Renal cortex interstitium (tissue), 11 donors: ENCODE measurements at regions not wholly inside any gene's neighbourhood (a gene's known extent, or its start where the extent isn't known, plus 50 kb on each side); places are given as distances from the start of the nearest gene placed in this dataset.

Experiments used
- DNase-seq, 11 donors: peaks; one replicate each; pipeline ENCODE4 v3.0.0-alpha.2; 2013; ENCODE audit warnings: low read depth in 9 of 11, low spot score in 4 of 11; ENCODE audit errors: extremely low read depth in 1 of 11

DNA sequence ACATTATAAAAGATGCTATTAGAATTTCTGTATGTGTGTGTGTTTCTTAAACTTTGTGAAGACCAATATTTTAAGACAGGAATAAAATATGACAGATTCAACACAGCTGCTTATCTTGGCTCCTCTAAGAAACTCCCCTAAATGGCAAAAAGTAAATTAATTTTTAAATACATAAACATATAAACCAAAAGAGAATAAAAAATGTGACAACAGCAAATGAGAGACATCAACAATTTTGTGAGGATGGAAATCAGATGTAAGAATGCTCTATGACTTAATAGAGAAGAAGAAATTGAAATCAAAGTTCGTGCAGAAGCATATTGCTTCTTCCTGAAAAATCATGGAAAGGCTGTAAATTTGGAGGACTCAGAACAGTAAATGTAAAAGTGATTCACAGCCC, 1083.8 kb downstream of the FLRT2 start:
- DNase-seq, result peak; percentile 37 to 80 (median 59)

DNA sequence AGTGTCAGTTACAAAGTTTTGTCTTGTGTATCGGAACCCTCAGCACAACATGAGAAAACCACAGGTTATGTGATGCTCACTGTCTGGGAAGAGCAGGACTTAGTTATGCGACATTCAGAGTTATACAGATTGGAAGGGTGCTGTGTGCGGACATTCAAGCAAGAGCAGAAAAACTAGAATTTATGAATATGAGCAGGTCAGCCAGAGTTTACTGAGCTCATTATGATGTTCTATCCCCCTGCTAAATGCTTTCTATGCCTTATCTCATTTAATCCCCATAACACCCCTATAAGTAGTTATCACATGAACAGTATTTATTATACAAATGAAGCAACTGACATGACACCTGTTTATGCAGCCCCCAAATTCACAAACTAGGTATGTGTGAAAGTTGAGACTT, 1083.2 kb downstream of the FLRT2 start:
- peak in 10 of 11 donors; percentile 9 to 61 (median 42) for DNase-seq

DNA sequence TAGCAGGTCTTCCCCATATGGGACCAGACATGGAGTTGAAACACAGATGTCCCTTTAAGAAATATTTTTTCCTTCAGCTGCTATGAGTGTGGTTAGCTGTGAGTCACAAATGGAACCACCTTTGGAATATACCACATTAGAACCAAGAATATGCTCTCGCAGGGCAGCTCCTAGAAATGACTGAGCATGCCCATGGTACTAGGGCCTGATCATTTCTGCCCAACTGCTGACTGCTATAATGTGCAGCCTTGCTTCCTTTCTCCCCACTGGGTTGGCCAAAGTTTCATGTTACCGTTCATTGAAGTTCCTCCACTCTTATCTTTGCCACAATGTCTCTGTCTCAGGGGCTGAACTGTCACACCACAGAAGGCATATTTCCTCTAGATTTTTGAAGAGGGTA, 1074.6 kb downstream of the FLRT2 start:
- DNase-seq, result no peak

DNA sequence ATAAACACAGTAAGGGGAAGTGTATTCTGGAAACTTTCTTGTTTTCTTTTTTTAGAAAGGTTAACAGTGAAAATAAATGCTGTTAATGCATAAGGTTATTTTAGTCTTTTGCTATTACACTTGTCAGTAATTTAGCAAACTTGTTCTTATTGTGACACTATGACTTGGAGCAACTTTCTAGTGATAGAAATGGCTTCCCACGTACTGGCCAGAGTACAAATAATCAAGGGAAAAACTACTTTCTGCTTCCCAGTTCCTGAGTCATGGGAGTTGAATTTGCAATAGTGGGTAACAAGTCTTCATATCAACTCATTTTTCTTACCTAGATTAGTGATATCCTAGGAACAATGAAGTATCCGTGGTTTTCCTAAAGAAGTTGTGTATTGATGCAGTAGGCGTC, 1072.3 kb downstream of the FLRT2 start:
- no peak for DNase-seq

DNA sequence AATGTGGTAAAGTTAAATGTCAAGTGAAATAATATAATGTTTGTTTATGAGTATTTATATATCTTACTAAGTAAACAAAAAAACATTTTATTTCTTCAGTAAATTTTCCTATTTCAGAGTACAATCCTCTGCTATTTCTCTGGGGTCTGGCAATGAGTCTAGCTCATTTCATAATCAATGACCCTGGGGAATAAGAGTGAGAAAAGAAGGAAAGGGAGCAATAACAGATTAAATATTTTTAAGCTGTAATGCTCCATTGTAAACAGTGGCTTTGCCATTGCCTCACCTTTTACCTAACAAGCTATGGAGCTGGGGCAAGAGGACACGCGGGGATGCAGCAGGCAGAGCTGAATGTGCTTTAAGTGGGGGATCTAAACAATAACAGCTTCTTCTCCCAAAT, 1071.9 kb downstream of the FLRT2 start:
- DNase-seq, result no peak

DNA sequence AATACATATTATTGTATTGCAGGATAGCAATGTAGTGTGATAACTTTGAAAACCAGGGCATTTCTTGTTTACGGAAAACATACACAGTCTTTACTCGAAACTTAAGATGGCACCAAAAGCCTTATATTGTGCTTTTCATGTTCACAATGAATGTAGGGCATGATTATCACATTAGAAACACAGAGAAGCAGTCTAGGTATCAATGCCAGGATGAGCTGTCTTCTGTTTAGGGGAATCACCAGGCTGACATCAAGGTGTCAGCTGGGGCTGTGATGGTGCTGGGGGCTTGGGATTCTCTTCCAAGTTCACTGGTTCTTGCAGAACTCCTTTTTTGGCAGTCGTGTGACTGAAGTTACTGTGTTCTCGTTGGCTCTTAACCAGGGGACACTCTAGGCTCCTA, 1067.3 kb downstream of the FLRT2 start:
- no peak for DNase-seq

DNA sequence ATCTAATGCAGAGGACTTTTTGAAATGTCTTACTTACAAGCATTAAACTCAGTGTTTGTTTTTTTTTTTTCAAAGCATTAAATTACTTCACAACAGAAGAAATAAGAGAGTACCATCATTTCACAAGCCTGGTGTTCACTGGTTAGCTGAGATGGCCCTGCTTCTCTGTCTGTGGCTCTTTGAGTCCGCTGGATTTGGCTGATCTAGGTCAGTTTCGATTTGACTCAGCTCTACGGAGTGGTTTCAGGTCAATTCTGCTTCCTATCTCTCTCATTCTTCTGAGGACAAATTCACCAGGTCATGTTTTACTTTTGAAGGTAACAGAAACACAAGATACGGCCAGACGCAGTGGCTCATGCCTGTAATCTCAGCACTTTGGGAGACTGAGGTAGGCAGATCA, 1066.1 kb downstream of the FLRT2 start:
- no peak for DNase-seq

DNA sequence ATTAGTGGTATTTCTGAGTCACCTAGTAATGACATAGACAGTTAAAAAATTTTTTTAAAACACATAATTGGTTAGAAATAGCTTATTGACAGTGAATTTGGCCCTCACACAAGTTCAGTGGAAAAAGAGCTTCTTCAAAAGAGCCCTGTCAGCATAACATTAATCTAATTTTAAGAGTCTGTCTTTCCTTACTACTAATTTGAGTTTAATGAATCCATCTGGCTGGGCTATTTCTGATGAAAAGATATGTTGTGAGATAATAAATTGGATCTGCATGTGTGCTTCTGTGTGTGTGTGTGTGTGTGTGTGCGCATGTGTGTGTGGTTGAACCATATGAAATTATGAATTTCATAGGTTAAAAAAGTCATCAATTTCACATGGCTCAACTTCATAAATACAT, 1045.2 kb downstream of the FLRT2 start:
- DNase-seq, result peak in 4 of 11 donors; percentile 2 to 29 (median 22)

DNA sequence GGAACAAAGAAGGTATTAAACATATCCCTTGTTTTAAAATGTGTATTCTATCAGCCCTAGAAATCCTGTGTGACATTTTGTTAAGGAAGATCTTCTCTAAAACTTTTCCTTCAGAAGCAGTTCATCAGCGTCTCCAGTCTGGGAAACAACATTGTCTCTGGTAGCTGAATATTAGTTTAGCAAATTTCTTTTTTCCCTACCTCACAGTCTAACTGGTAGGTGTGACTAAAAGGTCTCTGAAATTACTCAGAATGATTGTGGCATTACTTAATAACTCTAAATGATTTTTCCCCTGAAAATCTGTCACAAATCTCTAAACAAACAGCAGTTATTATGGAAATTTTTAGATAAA, 1044.8 kb downstream of the FLRT2 start:
- no peak for DNase-seq

DNA sequence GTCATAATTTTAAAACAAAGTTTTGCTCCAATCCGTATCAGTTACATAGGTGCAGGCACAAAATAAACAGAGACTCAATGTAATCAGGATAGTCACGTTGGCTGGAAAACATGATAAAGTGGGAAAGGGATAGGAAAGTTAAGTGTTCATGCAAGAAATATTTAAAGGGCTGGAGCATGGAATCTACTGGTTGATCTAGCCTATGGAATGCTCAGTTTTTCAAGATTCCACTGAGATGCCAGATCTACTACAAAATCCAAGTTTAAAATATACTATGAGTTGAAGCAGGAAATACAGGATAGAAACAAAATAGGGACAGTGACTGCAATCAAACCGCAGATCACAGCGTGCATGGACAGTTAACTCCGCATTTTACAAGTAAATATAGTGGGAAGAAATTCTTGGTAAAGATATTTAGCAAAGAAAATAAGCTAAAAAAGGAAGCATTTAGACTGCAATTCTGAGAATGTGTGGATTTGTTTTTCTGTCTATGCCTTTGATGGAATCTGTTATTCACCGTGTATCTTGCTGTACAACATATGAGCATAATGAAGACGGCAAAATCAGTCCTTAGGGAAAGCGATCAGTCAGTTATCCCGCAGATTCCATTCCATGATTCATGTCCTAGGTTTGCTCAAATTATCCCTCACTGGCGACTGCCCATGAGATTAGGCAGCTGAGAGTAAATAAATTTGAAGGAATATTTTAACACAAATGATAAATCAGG, 1044.3 kb downstream of the FLRT2 start:
- no peak for DNase-seq

DNA sequence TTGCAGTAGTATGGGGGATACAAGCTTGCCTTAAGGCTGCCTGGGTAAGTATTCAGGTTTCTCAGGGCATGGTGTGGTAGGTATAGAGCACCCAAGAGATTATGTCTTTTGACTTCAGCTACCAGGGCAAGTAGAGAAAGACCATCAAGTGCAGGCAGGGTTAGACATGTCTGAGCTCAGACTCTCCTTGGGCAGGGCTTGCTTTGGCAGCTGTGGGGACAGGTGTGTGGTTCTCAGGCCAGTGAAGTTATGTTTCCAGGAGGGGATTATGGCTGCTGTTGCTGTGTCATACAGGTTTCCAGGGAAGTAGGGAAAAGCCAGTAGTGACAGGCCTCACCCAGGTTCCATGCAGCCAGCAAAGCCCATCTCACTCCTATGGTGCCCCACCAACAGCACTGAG, 1040.4 kb downstream of the FLRT2 start:
- DNase-seq, result no peak

DNA sequence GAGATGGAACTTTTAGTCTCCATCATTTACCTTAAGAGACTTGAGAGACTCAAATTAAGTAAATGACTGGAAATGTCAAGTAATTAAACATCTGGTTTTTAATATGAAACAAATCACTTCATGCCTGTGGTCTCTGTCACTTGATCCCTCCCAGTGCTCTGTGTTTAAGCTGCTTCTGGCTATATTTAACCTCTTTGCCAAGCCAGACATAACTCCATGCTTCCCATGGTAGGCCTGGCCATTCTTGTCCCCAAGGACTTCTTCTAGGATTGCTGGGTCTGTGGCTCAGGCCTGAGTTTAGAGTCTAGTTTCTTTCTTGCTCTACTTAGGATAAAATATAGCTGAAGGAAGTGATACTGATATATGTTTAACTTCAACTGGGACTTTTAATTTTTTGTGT, 1013.6 kb downstream of the FLRT2 start:
- no peak for DNase-seq

DNA sequence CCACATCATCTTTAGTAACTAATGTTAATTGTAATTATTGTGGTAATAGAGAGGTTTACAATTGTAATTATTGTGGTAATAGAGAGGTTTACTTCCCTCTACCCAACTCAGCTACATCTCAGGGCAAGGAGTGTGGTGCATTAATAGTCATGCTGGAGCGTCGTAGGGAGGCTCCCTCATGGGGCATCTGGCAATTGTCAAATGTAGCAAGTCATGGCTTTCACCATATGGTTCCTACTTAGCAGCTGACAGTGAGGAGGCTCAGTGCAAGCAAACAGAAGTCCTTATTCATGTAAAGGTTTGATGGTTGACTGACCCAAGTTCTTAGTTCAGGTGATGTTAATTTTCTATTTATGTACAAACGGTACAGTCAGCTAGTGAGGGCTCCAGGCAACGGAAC, 1012.0 kb downstream of the FLRT2 start:
- DNase-seq, result no peak

DNA sequence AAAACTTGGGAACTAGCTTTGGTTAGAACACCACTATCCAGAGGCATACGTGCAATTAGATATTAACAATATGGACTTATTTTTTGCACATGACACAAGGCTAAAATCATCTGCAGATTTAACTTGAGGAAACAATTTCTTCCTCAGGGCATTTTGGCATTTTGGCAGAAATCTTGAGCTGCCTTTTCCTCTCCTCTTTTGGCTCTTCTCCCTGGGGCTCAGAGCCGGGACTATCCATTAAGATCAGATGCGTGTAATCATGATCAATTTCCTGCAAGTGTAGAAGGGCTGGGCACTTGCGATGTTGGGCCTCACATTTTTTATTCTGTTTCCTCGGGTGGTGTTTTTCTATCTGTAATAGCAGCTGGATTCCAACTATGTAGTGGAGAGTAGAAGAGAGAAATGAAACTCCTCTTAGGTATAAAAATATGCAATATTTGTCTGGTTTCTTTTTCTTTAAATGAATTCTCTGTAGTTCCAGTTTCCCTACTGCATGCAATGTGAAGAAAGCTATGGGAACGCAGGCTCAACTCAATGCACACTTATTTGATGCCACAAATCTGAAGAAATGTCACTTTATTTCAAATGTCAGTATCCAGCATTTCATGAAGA, 1010.8 kb downstream of the FLRT2 start:
- no peak for DNase-seq

DNA sequence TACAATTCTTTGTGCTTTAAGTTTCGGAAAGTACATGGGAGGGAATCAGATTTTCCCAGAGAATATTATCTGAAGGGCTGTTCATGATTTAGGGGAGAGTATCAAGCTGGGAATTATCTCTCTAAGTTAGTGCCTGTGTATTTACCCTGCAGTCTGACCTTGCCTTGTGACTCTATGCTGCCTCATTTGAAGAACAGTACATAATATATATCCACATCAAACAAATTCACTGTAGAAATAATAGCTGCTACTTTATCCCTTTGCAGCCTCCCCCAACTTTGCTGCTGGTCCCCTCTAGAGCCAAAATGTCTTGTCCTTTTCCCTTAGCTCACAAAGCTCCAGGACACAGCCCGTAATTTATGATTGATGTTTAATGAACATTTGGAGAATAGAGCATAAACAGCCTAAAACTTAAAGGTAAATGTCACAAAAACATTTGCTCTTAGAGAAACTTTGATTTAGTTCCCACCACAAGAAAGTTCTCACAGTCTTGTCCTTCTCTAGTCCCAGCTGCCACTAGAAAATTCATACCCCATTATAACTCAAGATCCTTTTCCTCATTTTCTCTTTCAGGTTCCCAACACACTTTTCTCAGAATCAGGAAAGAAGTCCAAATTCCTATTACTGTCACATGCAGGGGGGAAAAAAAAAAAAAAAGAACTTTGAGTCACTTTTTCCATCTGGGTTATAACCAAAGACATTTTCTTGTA, 1009.6 kb downstream of the FLRT2 start:
- peak in 8 of 11 donors; percentile 44 to 83 (median 68) for DNase-seq

DNA sequence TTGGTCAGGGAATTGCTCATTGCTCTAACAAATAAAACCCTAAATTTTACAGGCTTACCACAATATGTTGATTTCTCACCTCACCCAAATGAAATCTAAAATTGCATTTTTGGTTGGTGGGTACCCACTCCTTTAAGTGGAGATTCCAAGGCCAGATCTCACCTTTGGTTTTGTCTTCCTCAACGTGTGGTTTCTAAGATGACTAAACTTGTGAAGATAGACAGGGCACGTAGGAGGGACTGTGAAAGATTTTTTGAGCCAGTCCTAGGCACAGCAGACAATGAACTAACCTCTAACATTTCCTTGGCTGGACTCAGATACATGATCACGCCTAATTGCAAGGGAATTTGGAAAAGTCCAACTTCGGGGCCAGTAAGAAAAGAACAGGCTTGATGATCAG, 1003.9 kb downstream of the FLRT2 start:
- DNase-seq, result no peak

DNA sequence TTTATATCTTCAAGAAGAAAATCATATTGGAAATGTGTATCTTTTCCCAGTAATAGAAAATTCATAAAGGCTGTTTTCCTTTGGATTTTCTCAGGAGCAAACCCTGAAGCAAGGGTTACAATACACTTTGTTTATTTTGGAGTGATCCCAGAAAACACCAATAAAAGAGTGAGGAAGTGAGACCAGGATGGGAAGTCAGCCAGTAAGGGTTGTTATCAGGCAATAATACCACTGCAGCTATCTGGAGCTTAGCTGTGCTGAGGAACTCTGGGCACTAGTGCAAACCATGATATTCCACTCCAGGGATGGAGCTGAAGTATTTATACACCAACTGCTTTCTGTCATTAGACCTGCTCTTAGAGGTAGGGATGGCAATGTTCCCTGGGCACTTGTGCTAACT, 1002.3 kb downstream of the FLRT2 start:
- DNase-seq, result no peak

DNA sequence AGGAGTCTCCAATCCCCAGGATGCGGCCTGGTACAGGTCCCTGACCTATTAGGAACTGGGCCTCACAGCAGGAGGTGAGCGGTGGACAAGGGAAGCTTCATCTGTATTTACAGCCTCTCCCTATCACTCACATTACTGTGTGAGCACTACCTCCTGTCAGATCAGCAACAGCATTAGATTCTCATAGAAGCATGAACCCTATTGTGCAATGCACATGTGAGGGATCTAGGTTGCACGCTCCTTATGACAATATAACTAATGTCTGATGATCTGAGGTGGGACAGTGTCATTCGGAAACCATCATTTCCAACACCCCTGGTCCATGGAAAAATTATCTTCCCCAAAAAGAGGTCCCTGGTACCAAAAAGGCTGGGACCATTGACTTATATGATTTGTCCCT, 1000.5 kb downstream of the FLRT2 start:
- no peak for DNase-seq

DNA sequence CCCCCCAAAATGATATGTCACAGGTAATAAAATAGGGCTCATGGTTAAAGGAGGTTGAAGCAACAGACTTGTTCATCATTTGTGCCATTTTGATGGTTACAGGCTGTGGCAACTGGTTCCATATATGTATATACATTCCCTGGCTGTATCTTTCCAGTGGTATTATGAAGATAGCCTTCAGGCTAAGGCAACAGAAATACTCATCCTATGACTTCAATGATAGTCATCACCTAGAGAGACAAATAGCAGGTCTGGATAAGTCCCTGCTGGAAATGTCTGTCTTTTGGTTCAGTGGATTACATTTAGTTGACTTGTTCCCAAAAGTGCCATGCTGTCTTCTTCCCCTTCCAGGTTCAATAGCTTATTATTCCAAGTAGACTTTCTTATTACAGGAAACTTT, 997.4 kb downstream of the FLRT2 start:
- no peak for DNase-seq

DNA sequence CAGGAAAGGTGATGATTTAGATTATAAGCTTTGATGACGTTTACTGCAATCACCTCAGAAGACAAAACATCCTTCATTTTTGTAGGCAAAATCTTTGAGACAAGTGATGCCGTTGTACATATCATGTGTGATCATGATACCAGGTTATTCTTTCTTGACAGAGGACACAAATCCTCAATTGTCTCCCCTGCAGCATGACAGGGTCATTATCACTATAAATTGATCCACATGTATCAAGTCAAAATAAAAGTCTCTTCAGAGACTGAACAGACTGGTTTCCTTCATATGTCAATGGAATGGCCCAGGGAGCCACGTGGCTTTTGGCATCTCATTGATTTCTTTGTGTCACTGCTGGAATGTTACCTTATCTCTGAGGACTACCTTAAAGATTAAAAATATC, 995.7 kb downstream of the FLRT2 start:
- DNase-seq, result no peak

DNA sequence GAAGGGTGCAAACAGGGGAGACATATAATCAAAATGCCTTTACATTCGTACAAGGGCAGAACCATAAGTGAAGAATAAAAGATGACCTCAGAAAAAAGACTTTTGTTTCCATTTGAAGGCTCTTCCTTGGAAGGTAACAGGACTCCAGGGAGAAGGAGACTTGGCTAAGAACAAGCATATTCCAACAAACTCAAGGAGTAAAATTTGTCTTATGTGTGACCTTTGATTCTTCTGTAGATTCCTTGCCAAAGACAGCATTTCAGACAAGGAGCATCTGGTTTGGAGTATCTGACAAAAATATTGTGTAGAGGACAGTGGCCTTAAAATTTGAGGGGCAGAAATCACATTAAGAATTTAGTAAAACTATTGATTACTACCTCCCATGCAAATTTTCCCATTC, 991.9 kb downstream of the FLRT2 start:
- peak in 3 of 11 donors; percentile 22 to 53 (median 44) for DNase-seq
